Neuronal stem cell (in vitro differentiated cells): ENCODE measurements at regions not wholly inside any gene's neighbourhood (a gene's known extent, or its start where the extent isn't known, plus 50 kb on each side); places are given as distances from the start of the nearest gene placed in this dataset.
"Not testable (repeated sequence)": the region's sequence is repeated elsewhere in the genome, so short reads cannot be mapped to it uniquely, and the experiment has no call there.

Source experiments
- DNase-seq: peaks from one replicate; pipeline ENCODE4 v3.0.0-alpha.2; 2013; ENCODE audit warnings: low spot score
- H2AFZ ChIP-seq: one replicate; pipeline ENCODE4 v1.6.1; 2013; ENCODE audit warnings: mild to moderate bottlenecking, low read length, inconsistent platforms
- H2AK5ac ChIP-seq: 2 replicates; pipeline ENCODE4 v1.6.1; 2013; ENCODE audit warnings: low read depth, mild to moderate bottlenecking, inconsistent platforms, low read length, moderate library complexity, mixed read lengths
- H2BK120ac ChIP-seq: 2 replicates; pipeline ENCODE4 v1.6.1; 2013; ENCODE audit warnings: low read depth, mild to moderate bottlenecking, inconsistent platforms, low read length, moderate library complexity, mixed read lengths
- H2BK12ac ChIP-seq: one replicate; pipeline ENCODE4 v1.6.1; 2013; ENCODE audit warnings: low read length, inconsistent platforms
- H2BK15ac ChIP-seq: 2 replicates; pipeline ENCODE4 v1.6.1; 2013; ENCODE audit warnings: mild to moderate bottlenecking, low read length, inconsistent platforms, mixed read lengths
- H2BK5ac ChIP-seq: one replicate; pipeline ENCODE4 v1.6.1; 2013; ENCODE audit warnings: inconsistent platforms, mild to moderate bottlenecking, low read length, moderate library complexity
- H3K14ac ChIP-seq: one replicate; pipeline ENCODE4 v1.6.1; 2013; ENCODE audit warnings: low read length, inconsistent platforms
- H3K18ac ChIP-seq: 2 replicates; pipeline ENCODE4 v1.6.1; 2013; ENCODE audit warnings: low read length, inconsistent platforms
- H3K23ac ChIP-seq: 2 replicates; pipeline ENCODE4 v1.6.1; 2013; ENCODE audit warnings: low read depth, mild to moderate bottlenecking, mixed read lengths, low read length, inconsistent platforms; ENCODE audit not compliant: poor library complexity
- H3K27ac ChIP-seq: replicated peaks from 3 replicates; pipeline ENCODE4 v1.5.1; 2013; ENCODE audit warnings: low read length, inconsistent platforms
- H3K27me3 ChIP-seq, 3 experiments: 2 replicates each; pipeline ENCODE4 v1.6.1; 2013; ENCODE audit warnings: low read length in 3 of 3, mild to moderate bottlenecking in 2 of 3, inconsistent platforms in 1 of 3, low read depth in 1 of 3, mixed read lengths in 1 of 3, moderate library complexity in 1 of 3; ENCODE audit not compliant: control insufficient read depth in 3 of 3, insufficient read depth in 3 of 3
- H3K36me3 ChIP-seq, 2 donors: replicated peaks in 1 of 2; 2 replicates each; pipeline ENCODE4 v1.6.1; 2013; ENCODE audit warnings: low read length in 2 of 2; ENCODE audit not compliant: control insufficient read depth in 2 of 2, insufficient read depth in 2 of 2
- H3K4ac ChIP-seq: 2 replicates; pipeline ENCODE4 v1.6.1; 2013; ENCODE audit warnings: inconsistent platforms, mild to moderate bottlenecking, low read length, moderate library complexity
- H3K4me1 ChIP-seq, 2 donors: 1 replicate in 1 of 2; 2 replicates in 1 of 2; pipeline ENCODE4 v1.6.1; 2013; ENCODE audit warnings: low read length in 2 of 2, low read depth in 1 of 2; ENCODE audit not compliant: control insufficient read depth in 2 of 2, insufficient read depth in 1 of 2
- H3K4me2 ChIP-seq: one replicate; pipeline ENCODE4 v1.6.1; 2013; ENCODE audit warnings: mild to moderate bottlenecking, low read length, inconsistent platforms; ENCODE audit not compliant: insufficient read depth, poor library complexity, severe bottlenecking
- H3K4me3 ChIP-seq, 2 donors: 2 replicates each; pipeline ENCODE4 v1.5.1; 2013; ENCODE audit warnings: low read length in 2 of 2, mild to moderate bottlenecking in 2 of 2, inconsistent platforms in 1 of 2, moderate library complexity in 1 of 2
- H3K79me1 ChIP-seq: one replicate; pipeline ENCODE4 v1.6.1; 2013; ENCODE audit warnings: low read depth, mild to moderate bottlenecking, inconsistent platforms, low read length, moderate library complexity
- H3K9ac ChIP-seq: one replicate; pipeline ENCODE4 v1.6.1; 2013; ENCODE audit warnings: mild to moderate bottlenecking, low read depth, low read length, inconsistent platforms; ENCODE audit not compliant: poor library complexity
- H3K9me3 ChIP-seq, 2 donors: replicated peaks in 1 of 2; 2 replicates each; pipeline versions ENCODE3 to v1.6.1; 2013; ENCODE audit warnings: low read length in 2 of 2, mild to moderate bottlenecking in 2 of 2, inconsistent platforms in 1 of 2, low read depth in 1 of 2, mixed read lengths in 1 of 2, moderate library complexity in 1 of 2; ENCODE audit not compliant: control insufficient read depth in 2 of 2, insufficient read depth in 1 of 2
- H4K8ac ChIP-seq: one replicate; pipeline ENCODE4 v1.6.1; 2013; ENCODE audit warnings: low read depth, mild to moderate bottlenecking, inconsistent platforms, low read length, moderate library complexity
- H4K91ac ChIP-seq: one replicate; pipeline ENCODE4 v1.6.1; 2013; ENCODE audit warnings: low read length, low read depth, mild to moderate bottlenecking, inconsistent platforms; ENCODE audit not compliant: poor library complexity
- WGBS, 2 donors: extraction: QIAGEN DNeasy Blood & Tissue Kit; methylation state at CpG; one replicate each; pipeline ENCODE4 v1.1.7; 2013; ENCODE audit warnings: missing lambda C conversion rate in 2 of 2, mixed read lengths in 1 of 2; ENCODE audit not compliant: insufficient read length in 2 of 2, insufficient replicate concordance in 1 of 2; ENCODE audit errors: extremely low coverage in 2 of 2; 5-methylcytosine and 5-hydroxymethylcytosine counted together

DNA sequence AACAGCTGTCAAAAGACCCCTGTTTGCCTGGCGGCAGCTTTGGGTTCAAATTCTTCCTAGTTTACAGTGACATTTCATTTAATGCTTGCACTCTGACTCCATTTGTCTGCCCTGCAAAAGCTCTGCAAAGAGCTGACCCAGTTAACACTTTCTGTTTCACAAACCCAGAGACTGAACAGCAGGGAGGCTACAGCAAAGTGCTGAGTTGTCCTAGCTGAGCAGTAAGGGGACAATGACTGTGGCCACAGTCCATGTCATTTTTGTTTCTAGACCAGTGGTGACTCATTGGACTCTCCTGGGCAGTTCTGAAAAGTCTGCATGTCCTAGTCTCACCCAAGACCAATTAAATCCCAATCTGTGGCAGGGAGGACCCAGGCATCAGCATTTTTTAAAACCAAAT is 994.8 kb upstream of the WWC1 start:
- no peak overlapping the region for H2AK5ac ChIP-seq
- no peak overlapping the region for H2BK5ac ChIP-seq
- no peak overlapping the region for H4K91ac ChIP-seq
- no peak overlapping the region for H2BK12ac ChIP-seq
- no peak overlapping the region for H3K4ac ChIP-seq
- no peak for DNase-seq
- no peak overlapping the region for H3K9ac ChIP-seq
- H3K14ac ChIP-seq = no peak overlapping the region
- no peak overlapping the region for H2BK120ac ChIP-seq
- no peak overlapping the region for H2AFZ ChIP-seq
- no peaks in the 10 kb centered on the region for H3K9me3 ChIP-seq
- no CpG with 5 or more reads among the region's 1 CpG for WGBS, 2 donors
- no peak overlapping the region for H3K23ac ChIP-seq
- H3K27ac ChIP-seq = no peak overlapping the region
- no peaks in the 10 kb centered on the region for H3K27me3 ChIP-seq
- H2BK15ac ChIP-seq = no peak overlapping the region
- no peak overlapping the region for H3K18ac ChIP-seq
- no peaks in the 10 kb centered on the region for H3K79me1 ChIP-seq
- peaks cover 9 to 35% of the 10 kb centered on the region in 2 donors for H3K4me1 ChIP-seq
- H4K8ac ChIP-seq = no peak overlapping the region
- H3K36me3 ChIP-seq = no peaks in the 10 kb centered on the region
- H3K4me3 ChIP-seq = no peak overlapping the region
- H3K4me2 ChIP-seq = no peak overlapping the region

DNA sequence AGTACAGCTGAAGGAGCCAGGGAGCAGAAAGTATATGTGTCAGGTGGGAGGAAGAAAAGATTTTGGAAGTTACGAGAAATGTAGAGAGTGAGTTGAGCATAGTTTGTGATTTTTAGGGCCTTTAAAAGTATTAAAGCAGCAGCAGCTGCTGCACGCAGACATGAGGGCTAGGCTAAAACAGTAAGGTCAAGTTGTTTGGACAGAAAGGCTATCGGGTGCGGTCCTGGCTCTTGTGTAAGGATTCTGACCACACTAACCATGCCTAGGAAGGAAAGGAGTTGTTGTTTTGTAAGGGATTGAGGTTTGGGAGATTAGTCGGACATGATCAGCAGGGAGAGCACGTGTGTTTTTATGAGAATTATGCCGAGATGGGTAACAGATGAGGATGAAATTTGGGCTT is 991.6 kb upstream of the WWC1 start:
- H3K27me3 ChIP-seq, H3K36me3 ChIP-seq, H3K14ac ChIP-seq, H2BK15ac ChIP-seq, H3K4me3 ChIP-seq, H3K4ac ChIP-seq, H2BK120ac ChIP-seq, H3K18ac ChIP-seq, H2AFZ ChIP-seq, H3K23ac ChIP-seq, H2BK12ac ChIP-seq, H4K91ac ChIP-seq, H3K27ac ChIP-seq, H3K79me1 ChIP-seq, H3K4me2 ChIP-seq, H3K9me3 ChIP-seq, H4K8ac ChIP-seq, H2BK5ac ChIP-seq, H2AK5ac ChIP-seq, DNase-seq, H3K9ac ChIP-seq: not testable (repeated sequence)
- whole genome bisulfite sequencing, 2 donors = 100% methylated on average over 1 of the region's 7 CpGs; no CpG with 5 or more reads in 1 of the 2 donors
- peaks cover 17 to 30% of the 10 kb centered on the region in 2 donors for H3K4me1 ChIP-seq

DNA sequence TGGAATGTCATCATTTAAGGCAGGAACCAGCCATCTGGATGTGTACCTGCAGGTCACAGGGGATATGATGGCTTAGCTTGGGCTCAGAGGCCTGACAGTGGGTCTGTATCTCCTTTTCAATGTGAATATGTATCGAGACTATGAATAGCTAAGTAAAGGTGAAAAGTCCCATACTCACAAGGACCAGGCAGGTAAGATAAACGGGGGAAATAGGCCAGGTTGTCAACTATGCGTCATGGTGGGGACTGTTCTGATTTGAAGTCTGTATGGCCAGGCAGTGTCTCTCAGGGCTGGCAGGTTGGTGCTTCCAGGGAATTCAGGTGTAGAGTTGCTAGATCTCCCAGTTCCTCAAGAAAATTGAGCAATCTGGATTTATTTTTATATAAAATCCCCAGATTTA is 987.9 kb upstream of the WWC1 start:
- Histone ChIP-seq H3K4me2 (no peak overlapping the region), H3K23ac (no peak overlapping the region), H2BK15ac (no peak overlapping the region), H2BK120ac (no peak overlapping the region), H3K27ac (no peak overlapping the region), H3K4me3 (no peak overlapping the region), H3K27me3 (no peaks in the 10 kb centered on the region), H2BK12ac (no peak overlapping the region), H3K4me1 (peaks cover 22 to 24% of the 10 kb centered on the region in 2 donors), H3K14ac (no peak overlapping the region), H2BK5ac (no peak overlapping the region), H3K18ac (no peak overlapping the region), H3K36me3 (no peaks in the 10 kb centered on the region), H3K4ac (no peak overlapping the region), H3K79me1 (no peaks in the 10 kb centered on the region), H3K9ac (no peak overlapping the region), H4K8ac (no peak overlapping the region), H3K9me3 (no peaks in the 10 kb centered on the region), H2AK5ac (no peak overlapping the region), H4K91ac (no peak overlapping the region), H2AFZ (no peak overlapping the region)
- no CpG with 5 or more reads among the region's 3 CpGs for WGBS, 2 donors
- no peak for DNase-seq

DNA sequence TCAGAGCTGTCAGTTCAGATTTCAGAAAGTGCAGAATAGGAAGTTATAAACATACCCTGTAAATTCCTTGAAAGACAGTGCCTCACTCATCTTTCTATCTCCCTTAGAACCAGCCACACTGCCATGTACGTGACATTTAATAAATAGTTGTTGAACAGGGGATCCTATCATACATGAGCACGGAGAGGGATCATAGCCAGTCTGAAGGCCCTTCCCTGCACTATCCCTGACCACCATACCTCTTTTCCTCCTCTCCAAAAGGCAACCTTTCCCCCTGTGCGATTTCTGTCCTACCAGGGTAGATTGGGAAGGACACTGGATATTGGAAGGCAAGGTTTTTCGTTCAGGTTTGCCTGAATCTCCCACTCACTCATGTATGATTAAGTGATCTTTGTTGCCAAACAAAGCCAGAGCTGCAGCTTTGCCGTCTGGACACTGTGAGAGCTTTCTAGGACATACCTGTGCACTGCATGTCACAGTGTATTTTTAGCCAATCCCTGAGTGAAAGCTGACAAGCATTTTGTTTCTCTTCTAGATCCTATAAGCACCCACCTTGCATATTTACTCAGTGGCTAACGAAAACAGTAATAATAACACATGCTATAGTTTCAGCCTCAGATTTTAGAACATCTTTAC is 986.5 kb upstream of the WWC1 start:
- no peak overlapping the region for H2BK12ac ChIP-seq
- H3K23ac ChIP-seq = no peak overlapping the region
- no peak overlapping the region for H3K9ac ChIP-seq
- peaks cover 22 to 24% of the 10 kb centered on the region in 2 donors for H3K4me1 ChIP-seq
- H2BK120ac ChIP-seq = no peak overlapping the region
- H4K91ac ChIP-seq = no peak overlapping the region
- H2AK5ac ChIP-seq = no peak overlapping the region
- H3K27ac ChIP-seq = no peak overlapping the region
- no peak overlapping the region for H3K4ac ChIP-seq
- no peaks in the 10 kb centered on the region for H3K27me3 ChIP-seq
- no peaks in the 10 kb centered on the region for H3K79me1 ChIP-seq
- WGBS, 2 donors = no CpG with 5 or more reads among the region's 6 CpGs
- H3K4me3 ChIP-seq = no peak overlapping the region
- no peak overlapping the region for H3K4me2 ChIP-seq
- no peak overlapping the region for H3K14ac ChIP-seq
- H4K8ac ChIP-seq = no peak overlapping the region
- no peak overlapping the region for H3K18ac ChIP-seq
- peak overlapping the region; percentile 57 for H2AFZ ChIP-seq
- peaks cover 0 to 4% of the 10 kb centered on the region in 2 donors for H3K9me3 ChIP-seq
- H3K36me3 ChIP-seq = no peaks in the 10 kb centered on the region
- H2BK15ac ChIP-seq = no peak overlapping the region
- DNase-seq = no peak
- no peak overlapping the region for H2BK5ac ChIP-seq
